SU-DHL-6 (cell line): ENCODE measurements at regions not wholly inside any gene's neighbourhood (a gene's known extent, or its start where the extent isn't known, plus 50 kb on each side); places are given as distances from the start of the nearest gene placed in this dataset.

Source experiments
- H2AFZ ChIP-seq: fragments of 200-600 bp; sonication (generic); 2 replicates; pipeline ENCODE4 v1.6.1; 2014; ENCODE audit warnings: low read depth, mild to moderate bottlenecking, moderate library complexity, mixed read lengths, antibody characterized with exemption, low read length; ENCODE audit not compliant: severe bottlenecking
- H3F3A ChIP-seq: fragments of 200-600 bp; shearing (Covaris generic); 2 replicates; pipeline ENCODE4 v1.6.0; 2016; ENCODE audit warnings: antibody characterized with exemption, mild to moderate bottlenecking; ENCODE audit not compliant: insufficient read depth
- H3K27ac ChIP-seq: fragments of 200-600 bp; sonication (generic); 2 replicates; pipeline ENCODE4 v1.5.1; 2016; ENCODE audit warnings: low read depth, mild to moderate bottlenecking, low read length, moderate library complexity, mixed read lengths
- H3K27me3 ChIP-seq: fragments of 200-600 bp; sonication (generic), shearing (Covaris generic); 2 replicates; pipeline ENCODE4 v1.6.0; 2014; ENCODE audit warnings: mild to moderate bottlenecking, low read length
- H3K36me3 ChIP-seq: fragments of 200-600 bp; sonication (generic); 2 replicates; pipeline ENCODE4 v1.6.1; 2014; ENCODE audit warnings: mild to moderate bottlenecking, low read length, mixed read lengths
- H3K4me2 ChIP-seq: fragments of 300-600, 200-600 bp; shearing (Covaris generic), sonication (generic); 2 replicates; pipeline ENCODE4 v1.6.0; 2014; ENCODE audit warnings: low read length, low read depth, mild to moderate bottlenecking; ENCODE audit not compliant: poor library complexity, severe bottlenecking
- H3K4me3 ChIP-seq: fragments of 200-600 bp; sonication (generic); 2 replicates; pipeline ENCODE4 v1.5.1; 2014; ENCODE audit warnings: antibody characterized with exemption, low read length, mild to moderate bottlenecking, mixed read lengths; ENCODE audit not compliant: insufficient read depth, poor library complexity, severe bottlenecking
- H3K79me2 ChIP-seq: fragments of 200-600 bp; sonication (generic); 2 replicates; pipeline ENCODE4 v1.6.1; 2014; ENCODE audit warnings: mild to moderate bottlenecking, low read length, moderate library complexity; ENCODE audit not compliant: insufficient read depth
- H3K9ac ChIP-seq: fragments of 200-600 bp; sonication (generic); 2 replicates; pipeline ENCODE4 v1.7.0; 2014; ENCODE audit warnings: mild to moderate bottlenecking, low read length
- H3K9me2 ChIP-seq: fragments of 200-600 bp; sonication (generic); replicated peaks from 2 replicates; pipeline ENCODE4 v1.6.1; 2014; ENCODE audit warnings: low read length; ENCODE audit not compliant: insufficient read depth
- H3K9me3 ChIP-seq: fragments of 200-600 bp; sonication (generic); 2 replicates; pipeline ENCODE4 v1.6.1; 2014; ENCODE audit warnings: low read length, mixed read lengths; ENCODE audit not compliant: insufficient read depth
- H4K20me1 ChIP-seq: fragments of 200-600 bp; sonication (generic); 2 replicates; pipeline ENCODE4 v1.6.1; 2014; ENCODE audit warnings: low read depth, mild to moderate bottlenecking, antibody characterized with exemption, low read length, moderate library complexity, mixed read lengths
- CTCF ChIP-seq: fragments of 200-600 bp; sonication (generic); IDR thresholded peaks from one replicate; pipeline ENCODE4 v1.5.1; 2017; ENCODE audit warnings: antibody characterized with exemption, mild to moderate bottlenecking, low read length, moderate library complexity; ENCODE audit not compliant: insufficient read depth, poor library complexity, severe bottlenecking
- EZH2phosphoT487 ChIP-seq: fragments of 200-600 bp; sonication (generic), shearing (Covaris generic); conservative IDR thresholded peaks from 2 replicates; pipeline ENCODE4 v1.6.1; 2018; ENCODE audit warnings: mild to moderate bottlenecking, antibody characterized with exemption, low read length, moderate library complexity, mixed read lengths

- TF ChIP-seq EZH2phosphoT487 (no peak), CTCF (no peak)
- no peaks in the 10 kb centered on the region for H3K9me2 ChIP-seq
- no peak overlapping the region for H3K4me2 ChIP-seq
- H3K36me3 ChIP-seq: no peaks in the 10 kb centered on the region
- H3F3A ChIP-seq: no peaks in the 10 kb centered on the region
- no peak overlapping the region for H2AFZ ChIP-seq
- H3K9ac ChIP-seq: no peak overlapping the region
- H3K4me3 ChIP-seq: no peak overlapping the region
- no peaks in the 10 kb centered on the region for H3K9me3 ChIP-seq
- no peaks in the 10 kb centered on the region for H3K79me2 ChIP-seq
- no peaks in the 10 kb centered on the region for H3K27me3 ChIP-seq
- H3K27ac ChIP-seq: no peak overlapping the region
- H4K20me1 ChIP-seq: no peaks in the 10 kb centered on the region
These were observed 174.2 kb upstream of the GLI2 start for GRCh38 chr2:120561379-120562035.

DNA sequence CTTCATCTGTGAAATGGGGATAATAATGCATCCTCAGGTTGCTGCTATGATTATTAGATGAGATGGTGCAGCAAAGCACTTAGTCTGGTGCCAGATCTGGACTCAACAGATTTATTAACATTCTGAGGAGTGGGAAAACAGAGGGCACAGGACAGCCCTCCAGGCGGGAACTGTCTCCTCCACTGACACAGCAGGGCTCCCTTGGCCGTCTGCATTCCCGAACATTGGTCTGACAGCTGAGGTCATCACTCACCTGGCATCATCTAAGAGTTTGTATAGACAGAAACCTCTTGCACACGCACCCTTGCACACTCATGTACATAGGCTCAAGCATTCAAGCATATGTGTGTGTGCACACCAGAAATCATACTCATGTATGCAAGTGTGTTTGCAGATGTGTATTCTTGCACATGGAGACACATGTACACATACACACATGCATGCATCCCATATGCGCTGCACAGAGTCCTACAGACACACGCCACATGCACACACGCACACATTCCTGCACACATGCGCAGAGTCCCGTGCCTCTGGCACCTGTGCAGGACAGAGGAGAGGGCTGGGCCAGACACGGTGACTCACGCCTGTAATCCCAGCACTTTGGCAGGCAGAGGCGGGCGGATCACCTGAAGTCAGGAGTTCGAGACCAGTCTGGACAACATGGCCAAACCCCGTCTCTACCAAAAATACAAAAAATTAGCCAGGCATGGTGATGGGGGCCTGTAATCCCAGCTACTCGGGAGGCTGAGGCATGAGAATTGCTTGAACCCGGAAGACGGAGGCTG lies 173.3 kb upstream of the GLI2 start:
- no peak overlapping the region for H3K4me3 ChIP-seq
- TF ChIP-seq CTCF (no peak), EZH2phosphoT487 (no peak)
- no peaks in the 10 kb centered on the region for H3K36me3 ChIP-seq
- no peaks in the 10 kb centered on the region for H3K27me3 ChIP-seq
- no peaks in the 10 kb centered on the region for H3K9me3 ChIP-seq
- H3K9me2 ChIP-seq: no peaks in the 10 kb centered on the region
- H2AFZ ChIP-seq: no peak overlapping the region
- H3K79me2 ChIP-seq: no peaks in the 10 kb centered on the region
- no peak overlapping the region for H3K4me2 ChIP-seq
- no peaks in the 10 kb centered on the region for H4K20me1 ChIP-seq
- no peak overlapping the region for H3K9ac ChIP-seq
- no peak overlapping the region for H3K27ac ChIP-seq
- H3F3A ChIP-seq: no peaks in the 10 kb centered on the region

GRCh38 chr2:120563616-120564015 lies 172.1 kb upstream of the GLI2 start:
- Histone ChIP-seq H3K4me3 (no peak overlapping the region), H3K9ac (no peak overlapping the region), H3K4me2 (no peak overlapping the region), H3F3A (no peaks in the 10 kb centered on the region), H3K9me2 (no peaks in the 10 kb centered on the region), H3K36me3 (no peaks in the 10 kb centered on the region), H2AFZ (no peak overlapping the region), H3K27me3 (no peaks in the 10 kb centered on the region), H3K9me3 (no peaks in the 10 kb centered on the region), H3K27ac (no peak overlapping the region), H4K20me1 (no peaks in the 10 kb centered on the region), H3K79me2 (no peaks in the 10 kb centered on the region)
- TF ChIP-seq CTCF (no peak), EZH2phosphoT487 (no peak)
